ENCODE measurements at regions not wholly inside any gene's neighbourhood (a gene's known extent, or its start where the extent isn't known, plus 50 kb on each side); places are given as distances from the start of the nearest gene placed in this dataset.

- Histone ChIP-seq H3K36me3 (no peaks in the 10 kb centered on the region), H3K27ac (no peak overlapping the region), H3K4me3 (no peak overlapping the region), H3K27me3 (no peaks in the 10 kb centered on the region), H3K9me3 (no peaks in the 10 kb centered on the region), H3K4me1 (peaks cover 21% of the 10 kb centered on the region)
- DNase-seq (no peak), ATAC-seq (no peak)
- intact Hi-C loops (cut with DNase I): no loop called here
- no peak for TF ChIP-seq CTCF (IDR thresholded peaks at IDR 0.05)
These were observed 224.4 kb upstream of the SESN3 start for GRCh38 chr11:95455228-95455970.

- TF ChIP-seq CTCF (IDR thresholded peaks at IDR 0.05): no peak
- no peak overlapping the region for H3K4me3 ChIP-seq
- no peaks in the 10 kb centered on the region for H3K9me3 ChIP-seq
- DNase-seq (peak; percentile 75), ATAC-seq (peak; percentile 66)
- H3K27me3 ChIP-seq: no peaks in the 10 kb centered on the region
- intact Hi-C loops (cut with DNase I): no loop called here
- H3K27ac ChIP-seq: no peak overlapping the region
- peaks cover 12% of the 10 kb centered on the region for H3K4me1 ChIP-seq
- H3K36me3 ChIP-seq: no peaks in the 10 kb centered on the region
These were observed 222.7 kb upstream of the SESN3 start for GRCh38 chr11:95453616-95454171.

GRCh38 chr11:95451682-95452081, 220.7 kb upstream of the SESN3 start:
- no peak for TF ChIP-seq CTCF (IDR thresholded peaks at IDR 0.05)
- Histone ChIP-seq H3K27ac (no peak overlapping the region), H3K4me1 (peaks cover 12% of the 10 kb centered on the region), H3K27me3 (no peaks in the 10 kb centered on the region), H3K36me3 (no peaks in the 10 kb centered on the region), H3K9me3 (no peaks in the 10 kb centered on the region), H3K4me3 (no peak overlapping the region)
- ATAC-seq (no peak), DNase-seq (no peak)
- intact Hi-C loops (cut with DNase I): no loop called here

- ATAC-seq: no peak
These were observed 220.3 kb upstream of the SESN3 start for GRCh38 chr11:95451261-95451660.

GRCh38 chr11:95450547-95451123, 219.6 kb upstream of the SESN3 start:
- H3K27me3 ChIP-seq: no peaks in the 10 kb centered on the region
- intact Hi-C loops (cut with DNase I): no loop called here
- no peaks in the 10 kb centered on the region for H3K36me3 ChIP-seq
- H3K9me3 ChIP-seq: no peaks in the 10 kb centered on the region
- peaks cover 12% of the 10 kb centered on the region for H3K4me1 ChIP-seq
- no peak for TF ChIP-seq CTCF (IDR thresholded peaks at IDR 0.05)
- no peak overlapping the region for H3K4me3 ChIP-seq
- no peak for ATAC-seq
- no peak for DNase-seq
- H3K27ac ChIP-seq: no peak overlapping the region

More at GRCh38 chr11:95451261-95451660, 220.3 kb upstream of the SESN3 start:
- Histone ChIP-seq H3K27me3 (no peaks in the 10 kb centered on the region), H3K27ac (no peak overlapping the region), H3K4me1 (peaks cover 12% of the 10 kb centered on the region), H3K9me3 (no peaks in the 10 kb centered on the region), H3K36me3 (no peaks in the 10 kb centered on the region), H3K4me3 (no peak overlapping the region)
- TF ChIP-seq CTCF (IDR thresholded peaks at IDR 0.05): no peak
- DNase-seq: no peak
- intact Hi-C loops (cut with DNase I): no loop called here

Measured in upper lobe of right lung (tissue), 1 donor.